OCI-LY1 (cell line): ENCODE measurements at regions not wholly inside any gene's neighbourhood (a gene's known extent, or its start where the extent isn't known, plus 50 kb on each side); places are given as distances from the start of the nearest gene placed in this dataset.

Source experiments
- H2AFZ ChIP-seq: fragments of 200-600 bp; sonication (generic), shearing (Covaris generic); 2 replicates; pipeline ENCODE4 v1.6.0; 2014; ENCODE audit warnings: antibody characterized with exemption, mild to moderate bottlenecking, low read length
- H3F3A ChIP-seq: fragments of 200-600 bp; sonication (generic), shearing (Covaris generic); 2 replicates; pipeline ENCODE4 v1.6.0; 2014; ENCODE audit warnings: mild to moderate bottlenecking, antibody characterized with exemption, low read length, moderate library complexity; ENCODE audit not compliant: insufficient read depth
- H3K27ac ChIP-seq: fragments of 200-600 bp; sonication (generic); 2 replicates; pipeline ENCODE4 v1.5.1; 2014; ENCODE audit warnings: low read length, mixed run types, mild to moderate bottlenecking, low read depth; ENCODE audit not compliant: poor library complexity, severe bottlenecking
- H3K27me3 ChIP-seq: fragments of 200-600 bp; sonication (generic); 2 replicates; pipeline ENCODE4 v1.6.0; 2014; ENCODE audit warnings: antibody characterized with exemption, mild to moderate bottlenecking, low read length, moderate library complexity; ENCODE audit not compliant: insufficient read depth
- H3K36me3 ChIP-seq: fragments of 200-600 bp; sonication (generic); 2 replicates; pipeline ENCODE4 v1.6.1; 2014; ENCODE audit warnings: mild to moderate bottlenecking, antibody characterized with exemption, low read length, moderate library complexity, mixed read lengths; ENCODE audit not compliant: insufficient read depth
- H3K4me1 ChIP-seq: fragments of 200-600 bp; sonication (generic); 2 replicates; pipeline ENCODE4 v1.5.1; 2014; ENCODE audit warnings: mild to moderate bottlenecking, low read length, moderate library complexity; ENCODE audit not compliant: insufficient read depth, severe bottlenecking
- H3K4me2 ChIP-seq: fragments of 200-600 bp; sonication (generic), shearing (Covaris generic); 2 replicates; pipeline ENCODE4 v1.6.1; 2014; ENCODE audit warnings: low read length
- H3K4me3 ChIP-seq: fragments of 200-600 bp; sonication (generic); 2 replicates; pipeline ENCODE4 v1.5.1; 2014; ENCODE audit warnings: low read length, low read depth, mild to moderate bottlenecking, mixed read lengths; ENCODE audit not compliant: poor library complexity, severe bottlenecking
- H3K79me2 ChIP-seq: fragments of 200-600 bp; shearing (Covaris generic); 2 replicates; pipeline ENCODE4 v1.6.1; 2016; ENCODE audit warnings: mixed run types, low read length, mixed read lengths; ENCODE audit not compliant: insufficient read depth
- H3K9ac ChIP-seq: fragments of 200-600 bp; sonication (generic), shearing (Covaris generic); 2 replicates; pipeline ENCODE4 v1.6.1; 2014; ENCODE audit warnings: mild to moderate bottlenecking, low read length, mixed read lengths
- H3K9me2 ChIP-seq: fragments of 200-600 bp; sonication (generic), shearing (Covaris generic); 2 replicates; pipeline ENCODE4 v1.6.1; 2014; ENCODE audit warnings: low read depth, mild to moderate bottlenecking, low read length, mixed read lengths
- H3K9me3 ChIP-seq: fragments of 200-600 bp; shearing (Covaris generic); 2 replicates; pipeline ENCODE4 v1.6.1; 2014; ENCODE audit warnings: low read length, mixed read lengths
- H4K20me1 ChIP-seq: fragments of 200-600 bp; sonication (generic), shearing (Covaris generic); 2 replicates; pipeline ENCODE4 v1.6.0; 2016; ENCODE audit warnings: mild to moderate bottlenecking, low read length; ENCODE audit not compliant: insufficient read depth
- EZH2 ChIP-seq: fragments of 200-600 bp; sonication (generic), shearing (Covaris generic); IDR thresholded peaks from 2 replicates; pipeline ENCODE4 v1.8.0; 2017; ENCODE audit warnings: borderline replicate concordance, mixed run types, mild to moderate bottlenecking, antibody characterized with exemption, low read length, moderate library complexity, mixed read lengths
- TF ChIP-seq, protein P1 (sequence below): fragments of 200-600 bp; sonication (generic), shearing (Covaris generic); IDR thresholded peaks from 2 replicates; pipeline ENCODE4 v1.5.1; 2017; ENCODE audit warnings: mild to moderate bottlenecking, antibody characterized with exemption, low read length, moderate library complexity, mixed read lengths

DNA sequence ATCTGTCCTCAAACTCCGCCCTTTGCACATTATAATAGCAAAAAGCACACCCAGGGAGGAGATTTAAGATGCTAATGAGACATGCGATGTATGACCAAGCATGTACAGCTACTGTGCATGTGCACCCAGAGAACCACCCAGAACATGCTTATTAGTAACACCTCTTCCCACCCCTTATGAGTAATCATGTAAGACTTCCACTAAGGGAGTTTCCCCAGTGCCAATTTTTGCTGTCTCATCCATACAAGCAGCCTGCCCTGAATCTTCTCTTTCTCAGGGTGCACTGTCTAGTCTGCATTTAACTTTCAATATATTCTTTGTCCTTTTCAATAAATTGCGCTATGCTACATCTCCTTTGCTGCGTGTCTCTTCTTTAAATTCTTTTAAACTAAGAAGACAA, 830.0 kb upstream of the NOVA1 start:
- H3K9me3 ChIP-seq: no peaks in the 10 kb centered on the region
- H3K4me2 ChIP-seq: no peak overlapping the region
- no peak overlapping the region for H3K4me3 ChIP-seq
- no peak for TF ChIP-seq EZH2
- H3K4me1 ChIP-seq: no peaks in the 10 kb centered on the region
- H3K9ac ChIP-seq: no peak overlapping the region
- no peaks in the 10 kb centered on the region for H3K9me2 ChIP-seq
- no peaks in the 10 kb centered on the region for H3K27me3 ChIP-seq
- H4K20me1 ChIP-seq: no peaks in the 10 kb centered on the region
- no peaks in the 10 kb centered on the region for H3K79me2 ChIP-seq
- no peaks in the 10 kb centered on the region for H3K36me3 ChIP-seq
- no peak overlapping the region for H3K27ac ChIP-seq
- no peak overlapping the region for H2AFZ ChIP-seq
- H3F3A ChIP-seq: no peaks in the 10 kb centered on the region

DNA sequence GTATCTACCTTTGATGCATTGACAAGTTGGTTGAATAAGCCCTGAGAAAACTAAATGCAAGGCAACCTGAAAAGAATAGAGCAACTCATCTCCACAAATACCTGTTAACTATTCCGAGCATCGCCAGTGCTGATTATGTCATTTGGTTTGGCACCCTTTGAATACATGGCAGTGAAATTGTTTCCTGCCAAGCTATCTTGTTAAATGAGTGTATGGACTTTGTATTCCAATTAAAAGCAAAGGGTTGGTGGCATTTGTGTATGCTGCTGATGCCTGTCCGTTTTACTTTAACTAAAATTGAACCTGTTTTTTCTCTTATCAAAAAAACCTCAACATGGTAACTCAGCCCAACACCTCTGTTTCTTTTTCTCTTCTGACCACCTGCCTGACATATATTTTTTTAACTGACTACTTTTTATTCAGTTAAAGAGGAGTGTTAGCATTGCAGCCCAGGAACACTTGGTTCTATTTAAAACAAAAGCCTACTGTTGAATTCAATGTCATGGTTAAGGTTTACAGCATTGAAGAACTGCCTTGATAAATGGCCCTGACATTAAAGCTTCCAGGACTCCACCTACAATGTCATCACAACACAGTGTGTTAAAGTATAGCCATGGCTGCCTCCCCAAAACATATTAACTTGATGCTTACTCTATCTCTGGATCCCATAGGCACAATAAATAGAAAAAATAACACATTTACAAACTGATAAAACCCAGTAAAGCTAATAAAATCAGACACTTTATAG, 838.3 kb upstream of the NOVA1 start:
- no peak overlapping the region for H3K27ac ChIP-seq
- no peaks in the 10 kb centered on the region for H3K9me3 ChIP-seq
- TF ChIP-seq, protein P1, sequence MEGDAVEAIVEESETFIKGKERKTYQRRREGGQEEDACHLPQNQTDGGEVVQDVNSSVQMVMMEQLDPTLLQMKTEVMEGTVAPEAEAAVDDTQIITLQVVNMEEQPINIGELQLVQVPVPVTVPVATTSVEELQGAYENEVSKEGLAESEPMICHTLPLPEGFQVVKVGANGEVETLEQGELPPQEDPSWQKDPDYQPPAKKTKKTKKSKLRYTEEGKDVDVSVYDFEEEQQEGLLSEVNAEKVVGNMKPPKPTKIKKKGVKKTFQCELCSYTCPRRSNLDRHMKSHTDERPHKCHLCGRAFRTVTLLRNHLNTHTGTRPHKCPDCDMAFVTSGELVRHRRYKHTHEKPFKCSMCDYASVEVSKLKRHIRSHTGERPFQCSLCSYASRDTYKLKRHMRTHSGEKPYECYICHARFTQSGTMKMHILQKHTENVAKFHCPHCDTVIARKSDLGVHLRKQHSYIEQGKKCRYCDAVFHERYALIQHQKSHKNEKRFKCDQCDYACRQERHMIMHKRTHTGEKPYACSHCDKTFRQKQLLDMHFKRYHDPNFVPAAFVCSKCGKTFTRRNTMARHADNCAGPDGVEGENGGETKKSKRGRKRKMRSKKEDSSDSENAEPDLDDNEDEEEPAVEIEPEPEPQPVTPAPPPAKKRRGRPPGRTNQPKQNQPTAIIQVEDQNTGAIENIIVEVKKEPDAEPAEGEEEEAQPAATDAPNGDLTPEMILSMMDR: no peak

DNA sequence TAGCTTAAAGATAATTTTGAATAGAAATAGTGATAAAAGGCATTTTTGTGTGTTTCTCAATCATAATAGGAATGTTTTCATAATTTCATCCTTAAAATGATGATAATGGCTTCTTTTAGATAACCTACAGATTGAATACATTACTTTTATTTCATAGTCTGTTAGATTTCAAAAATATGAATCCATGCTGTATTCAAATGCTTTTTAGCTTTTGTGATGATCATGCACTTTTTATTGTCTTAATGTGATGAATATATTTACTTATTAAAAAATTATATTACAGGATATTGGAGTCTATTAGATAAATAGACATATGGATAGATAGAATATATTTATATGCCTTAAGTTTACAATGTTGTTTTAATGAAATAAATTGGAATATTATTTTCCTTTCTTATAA, 886.8 kb upstream of the NOVA1 start:
- H3K4me1 ChIP-seq: no peaks in the 10 kb centered on the region
- no peak overlapping the region for H3K4me3 ChIP-seq
- H4K20me1 ChIP-seq: no peaks in the 10 kb centered on the region
- H3K4me2 ChIP-seq: no peak overlapping the region
- H3K27ac ChIP-seq: no peak overlapping the region
- H3K9me2 ChIP-seq: no peaks in the 10 kb centered on the region
- no peaks in the 10 kb centered on the region for H3K27me3 ChIP-seq
- H2AFZ ChIP-seq: no peak overlapping the region
- no peaks in the 10 kb centered on the region for H3K79me2 ChIP-seq
- H3K36me3 ChIP-seq: no peaks in the 10 kb centered on the region
- no peak overlapping the region for H3K9ac ChIP-seq
- no peaks in the 10 kb centered on the region for H3K9me3 ChIP-seq
- TF ChIP-seq, protein P1: no peak
- no peak for TF ChIP-seq EZH2
- H3F3A ChIP-seq: no peaks in the 10 kb centered on the region

More for the DNA sequence above, 838.3 kb upstream of the NOVA1 start:
- Histone ChIP-seq H2AFZ (no peak overlapping the region), H4K20me1 (no peaks in the 10 kb centered on the region), H3K4me3 (no peak overlapping the region), H3K9ac (no peak overlapping the region), H3K27me3 (no peaks in the 10 kb centered on the region), H3K79me2 (no peaks in the 10 kb centered on the region), H3K9me2 (no peaks in the 10 kb centered on the region), H3K4me2 (no peak overlapping the region), H3K4me1 (no peaks in the 10 kb centered on the region), H3K36me3 (no peaks in the 10 kb centered on the region), H3F3A (no peaks in the 10 kb centered on the region)

GRCh38 chr14:27485193-27485592, 887.4 kb upstream of the NOVA1 start:
- Histone ChIP-seq H3K9ac (no peak overlapping the region), H3F3A (no peaks in the 10 kb centered on the region), H3K36me3 (no peaks in the 10 kb centered on the region), H3K27me3 (no peaks in the 10 kb centered on the region), H3K4me2 (no peak overlapping the region), H3K79me2 (no peaks in the 10 kb centered on the region), H3K4me3 (no peak overlapping the region), H3K9me3 (no peaks in the 10 kb centered on the region), H2AFZ (no peak overlapping the region), H3K27ac (no peak overlapping the region), H4K20me1 (no peaks in the 10 kb centered on the region), H3K4me1 (no peaks in the 10 kb centered on the region), H3K9me2 (no peaks in the 10 kb centered on the region)
- no peak for TF ChIP-seq EZH2
- TF ChIP-seq, protein P1: no peak
